IPS-20b (cell line): ENCODE measurements at regions not wholly inside any gene's neighbourhood (a gene's known extent, or its start where the extent isn't known, plus 50 kb on each side); places are given as distances from the start of the nearest gene placed in this dataset.
A peak's percentile ranks its signal among the peaks of the same experiment; 100 is the strongest.

Source experiments
- H3K27ac ChIP-seq: one replicate; pipeline ENCODE4 v1.5.1; 2013; ENCODE audit warnings: low read length
- H3K27me3 ChIP-seq: 2 replicates; pipeline ENCODE4 v1.6.1; 2013; ENCODE audit warnings: mild to moderate bottlenecking, low read length, inconsistent platforms; ENCODE audit not compliant: insufficient read depth
- H3K36me3 ChIP-seq: 2 replicates; pipeline ENCODE4 v1.6.1; 2013; ENCODE audit warnings: low read depth, mild to moderate bottlenecking, inconsistent platforms, low read length, moderate library complexity; ENCODE audit not compliant: insufficient read depth
- H3K4me1 ChIP-seq: 2 replicates; pipeline ENCODE4 v1.6.1; 2013; ENCODE audit warnings: mild to moderate bottlenecking, control low read depth, inconsistent platforms, low read length, moderate library complexity; ENCODE audit not compliant: insufficient read depth
- H3K4me3 ChIP-seq: 2 replicates; pipeline ENCODE4 v1.5.1; 2013; ENCODE audit warnings: mild to moderate bottlenecking, low read length, inconsistent platforms
- H3K9ac ChIP-seq: 2 replicates; pipeline ENCODE4 v1.6.1; 2013; ENCODE audit warnings: low read depth, mild to moderate bottlenecking, inconsistent platforms, low read length, moderate library complexity
- H3K9me3 ChIP-seq: 2 replicates; pipeline ENCODE4 v1.6.1; 2013; ENCODE audit warnings: mild to moderate bottlenecking, low read depth, low read length, inconsistent platforms; ENCODE audit not compliant: insufficient read depth

GRCh38 chr1:22259551-22260282, 116.8 kb upstream of the WNT4 start:
- peaks cover 17% of the 10 kb centered on the region for H3K4me1 ChIP-seq
- H3K36me3 ChIP-seq, result no peaks in the 10 kb centered on the region
- H3K9me3 ChIP-seq, result no peaks in the 10 kb centered on the region
- no peaks in the 10 kb centered on the region for H3K27me3 ChIP-seq
- no peak overlapping the region for H3K9ac ChIP-seq
- no peak overlapping the region for H3K27ac ChIP-seq
- no peak overlapping the region for H3K4me3 ChIP-seq

- no peaks in the 10 kb centered on the region for H3K36me3 ChIP-seq
- H3K27me3 ChIP-seq, result no peaks in the 10 kb centered on the region
- no peak overlapping the region for H3K9ac ChIP-seq
- no peak overlapping the region for H3K27ac ChIP-seq
- H3K4me1 ChIP-seq, result peaks cover 21% of the 10 kb centered on the region
- no peaks in the 10 kb centered on the region for H3K9me3 ChIP-seq
- no peak overlapping the region for H3K4me3 ChIP-seq
These were observed 118.0 kb upstream of the WNT4 start for GRCh38 chr1:22260860-22261432.

GRCh38 chr1:22261580-22261979, 118.7 kb upstream of the WNT4 start:
- Histone ChIP-seq H3K9me3 (no peaks in the 10 kb centered on the region), H3K27ac (no peak overlapping the region), H3K9ac (no peak overlapping the region), H3K4me3 (no peak overlapping the region), H3K36me3 (no peaks in the 10 kb centered on the region), H3K4me1 (peaks cover 21% of the 10 kb centered on the region), H3K27me3 (no peaks in the 10 kb centered on the region)

- H3K9me3 ChIP-seq, result no peaks in the 10 kb centered on the region
- peak overlapping the region; percentile 27; the same call in 1 of the 2 replicates for H3K9ac ChIP-seq
- peak overlapping the region; percentile 19 for H3K27ac ChIP-seq
- no peak overlapping the region for H3K4me3 ChIP-seq
- H3K36me3 ChIP-seq, result no peaks in the 10 kb centered on the region
- H3K4me1 ChIP-seq, result peaks cover 21% of the 10 kb centered on the region
- no peaks in the 10 kb centered on the region for H3K27me3 ChIP-seq
These were observed 119.7 kb upstream of the WNT4 start for GRCh38 chr1:22262583-22262982.

GRCh38 chr1:22263359-22263758, 120.5 kb upstream of the WNT4 start:
- Histone ChIP-seq H3K4me3 (no peak overlapping the region), H3K4me1 (peaks cover 21% of the 10 kb centered on the region), H3K27ac (no peak overlapping the region), H3K36me3 (no peaks in the 10 kb centered on the region), H3K9ac (no peak overlapping the region), H3K9me3 (no peaks in the 10 kb centered on the region), H3K27me3 (no peaks in the 10 kb centered on the region)

- no peaks in the 10 kb centered on the region for H3K9me3 ChIP-seq
- no peaks in the 10 kb centered on the region for H3K36me3 ChIP-seq
- H3K4me1 ChIP-seq, result peaks cover 21% of the 10 kb centered on the region
- H3K27ac ChIP-seq, result peak overlapping the region; percentile 70
- H3K27me3 ChIP-seq, result no peaks in the 10 kb centered on the region
- no peak overlapping the region; the same call in 1 of the 2 replicates for H3K4me3 ChIP-seq
- peak overlapping the region; percentile 48; the same call in 1 of the 2 replicates for H3K9ac ChIP-seq
These were observed 121.8 kb upstream of the WNT4 start for GRCh38 chr1:22264464-22265341.

- Histone ChIP-seq H3K4me3 (no peak overlapping the region), H3K4me1 (peaks cover 18% of the 10 kb centered on the region), H3K27me3 (no peaks in the 10 kb centered on the region), H3K9ac (no peak overlapping the region), H3K36me3 (no peaks in the 10 kb centered on the region), H3K9me3 (no peaks in the 10 kb centered on the region), H3K27ac (no peak overlapping the region)
These were observed 123.2 kb upstream of the WNT4 start for GRCh38 chr1:22266141-22266540.

- Histone ChIP-seq H3K27me3 (no peaks in the 10 kb centered on the region), H3K27ac (no peak overlapping the region), H3K9ac (no peak overlapping the region), H3K4me1 (peaks cover 23% of the 10 kb centered on the region), H3K36me3 (no peaks in the 10 kb centered on the region), H3K4me3 (no peak overlapping the region), H3K9me3 (no peaks in the 10 kb centered on the region)
These were observed 124.7 kb upstream of the WNT4 start for GRCh38 chr1:22267413-22268175.

- no peak overlapping the region for H3K4me3 ChIP-seq
- H3K36me3 ChIP-seq, result no peaks in the 10 kb centered on the region
- H3K4me1 ChIP-seq, result peaks cover 26% of the 10 kb centered on the region
- no peak overlapping the region for H3K27ac ChIP-seq
- H3K9me3 ChIP-seq, result no peaks in the 10 kb centered on the region
- H3K27me3 ChIP-seq, result no peaks in the 10 kb centered on the region
- H3K9ac ChIP-seq, result no peak overlapping the region
These were observed 125.4 kb upstream of the WNT4 start for GRCh38 chr1:22268327-22268726.

- Histone ChIP-seq H3K4me1 (peaks cover 14% of the 10 kb centered on the region; the same call in 1 of the 2 replicates), H3K27me3 (peaks cover 15% of the 10 kb centered on the region; the same call in 1 of the 2 replicates), H3K36me3 (no peaks in the 10 kb centered on the region), H3K27ac (no peak overlapping the region), H3K9ac (no peak overlapping the region), H3K4me3 (no peak overlapping the region), H3K9me3 (no peaks in the 10 kb centered on the region)
These were observed 129.2 kb upstream of the WNT4 start for GRCh38 chr1:22271847-22272801.
